Ovary (tissue), 7 donors: ENCODE measurements at regions not wholly inside any gene's neighbourhood (a gene's known extent, or its start where the extent isn't known, plus 50 kb on each side); places are given as distances from the start of the nearest gene placed in this dataset.

Source experiments
- DNase-seq, 5 donors: peaks; one replicate each; pipeline ENCODE4 v3.0.0-alpha.2; 2019 to 2020
- H3K27ac ChIP-seq, 2 donors: fragments of 200-600 bp; one replicate each; pipeline versions ENCODE4 v1.5.1 to v1.8.0; 2019 to 2022
- H3K27me3 ChIP-seq: fragments of 200-600 bp; one replicate; pipeline ENCODE4 v1.8.0; 2022
- H3K36me3 ChIP-seq: fragments of 200-600 bp; sonication (generic); one replicate; pipeline ENCODE4 v1.5.1; 2019
- H3K4me1 ChIP-seq: one replicate; pipeline ENCODE4 v1.8.1; 2013; ENCODE audit warnings: mild to moderate bottlenecking, moderate library complexity; ENCODE audit not compliant: insufficient read depth
- H3K4me3 ChIP-seq: fragments of 200-600 bp; sonication (generic); one replicate; pipeline ENCODE4 v1.5.1; 2017
- H3K9me3 ChIP-seq, 2 donors: fragments of 200-600 bp in 1 of 2; sonication (generic) in 1 of 2; one replicate each; pipeline versions ENCODE4 v1.5.1 to v1.8.1; 2013 to 2019; ENCODE audit warnings: mild to moderate bottlenecking in 1 of 2, moderate library complexity in 1 of 2
- EP300 ChIP-seq: sonication (generic); formaldehyde crosslinking; IDR thresholded peaks from one replicate; pipeline ENCODE4 v1.6.1; 2017; ENCODE audit warnings: antibody characterized with exemption
- POLR2A ChIP-seq: fragments of 450-650 bp; IDR thresholded peaks from one replicate; pipeline ENCODE4 v1.6.1; 2017; ENCODE audit warnings: antibody characterized with exemption, mild to moderate bottlenecking, moderate library complexity
- WGBS, 3 donors: extraction: QIAGEN DNeasy Blood & Tissue Kit in 1 of 3; methylation state at CpG; one replicate each; pipeline versions ENCODE4 v1.1.5 to v1.1.7; 2013 to 2017; 5-methylcytosine and 5-hydroxymethylcytosine counted together
- intact Hi-C, 4 donors: fragments of 100-400 bp; cut with DNase I; formaldehyde crosslinking; loops; one replicate each; pipeline versions ENCODE4 v1.11.0 to v1.15.1; 2022 to 2023
- TF ChIP-seq, protein P1 (sequence below), 3 donors: fragments of 450-650 bp in 2 of 3; fragments of 200-600 bp in 1 of 3; IDR thresholded peaks; one replicate each; pipeline versions ENCODE4 v1.5.1 to v1.8.0; 2016 to 2022; ENCODE audit warnings: antibody characterized with exemption in 3 of 3, mild to moderate bottlenecking in 1 of 3
- donor health status: DM: no; HTN: no; CAD: no; lungs with moderate emphysema.
- donor health status: DM: no; HTN: no; CAD: no.
- donor health status: Bipolar disorder and iron deficiency.
- donor health status: DM: no; HTN: no; CAD: no.
- donor health status: DM: yes; HTN: yes; CAD: no.

DNA sequence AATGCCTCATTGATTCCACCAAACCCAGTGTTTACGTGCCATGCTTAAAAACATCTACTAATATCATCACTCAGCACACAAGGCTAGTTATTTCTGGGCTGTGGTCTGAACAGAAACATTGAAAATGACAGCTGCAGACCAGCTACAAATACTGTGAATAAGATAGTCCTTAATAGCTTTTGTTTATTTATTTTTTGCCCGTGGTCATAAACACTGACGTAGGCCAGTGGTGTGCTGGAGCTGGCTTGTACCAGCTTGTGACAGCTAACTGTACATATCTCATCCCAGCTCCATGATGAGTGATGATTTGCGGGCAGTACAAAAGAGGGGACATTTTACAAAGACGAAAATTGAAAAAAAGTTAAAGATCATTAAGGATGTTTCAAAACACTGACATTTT, 1057.0 kb downstream of the EPHA7 start:
- no peaks in the 10 kb centered on the region for H3K36me3 ChIP-seq
- TF ChIP-seq POLR2A, result no peak
- TF ChIP-seq EP300, result no peak
- TF ChIP-seq, protein P1, sequence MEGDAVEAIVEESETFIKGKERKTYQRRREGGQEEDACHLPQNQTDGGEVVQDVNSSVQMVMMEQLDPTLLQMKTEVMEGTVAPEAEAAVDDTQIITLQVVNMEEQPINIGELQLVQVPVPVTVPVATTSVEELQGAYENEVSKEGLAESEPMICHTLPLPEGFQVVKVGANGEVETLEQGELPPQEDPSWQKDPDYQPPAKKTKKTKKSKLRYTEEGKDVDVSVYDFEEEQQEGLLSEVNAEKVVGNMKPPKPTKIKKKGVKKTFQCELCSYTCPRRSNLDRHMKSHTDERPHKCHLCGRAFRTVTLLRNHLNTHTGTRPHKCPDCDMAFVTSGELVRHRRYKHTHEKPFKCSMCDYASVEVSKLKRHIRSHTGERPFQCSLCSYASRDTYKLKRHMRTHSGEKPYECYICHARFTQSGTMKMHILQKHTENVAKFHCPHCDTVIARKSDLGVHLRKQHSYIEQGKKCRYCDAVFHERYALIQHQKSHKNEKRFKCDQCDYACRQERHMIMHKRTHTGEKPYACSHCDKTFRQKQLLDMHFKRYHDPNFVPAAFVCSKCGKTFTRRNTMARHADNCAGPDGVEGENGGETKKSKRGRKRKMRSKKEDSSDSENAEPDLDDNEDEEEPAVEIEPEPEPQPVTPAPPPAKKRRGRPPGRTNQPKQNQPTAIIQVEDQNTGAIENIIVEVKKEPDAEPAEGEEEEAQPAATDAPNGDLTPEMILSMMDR (IDR thresholded peaks at IDR 0.05), result no peak
- intact Hi-C loops, result no loop called here
- 73 to 83% (median 76%) methylated on average over 5 of the region's 5 CpGs for WGBS, 3 donors
- H3K27me3 ChIP-seq, result peaks cover 3% of the 10 kb centered on the region
- no peak overlapping the region for H3K27ac ChIP-seq
- no peaks in the 10 kb centered on the region for H3K9me3 ChIP-seq
- DNase-seq, result no peak
- H3K4me1 ChIP-seq, result no peaks in the 10 kb centered on the region
- no peak overlapping the region for H3K4me3 ChIP-seq

DNA sequence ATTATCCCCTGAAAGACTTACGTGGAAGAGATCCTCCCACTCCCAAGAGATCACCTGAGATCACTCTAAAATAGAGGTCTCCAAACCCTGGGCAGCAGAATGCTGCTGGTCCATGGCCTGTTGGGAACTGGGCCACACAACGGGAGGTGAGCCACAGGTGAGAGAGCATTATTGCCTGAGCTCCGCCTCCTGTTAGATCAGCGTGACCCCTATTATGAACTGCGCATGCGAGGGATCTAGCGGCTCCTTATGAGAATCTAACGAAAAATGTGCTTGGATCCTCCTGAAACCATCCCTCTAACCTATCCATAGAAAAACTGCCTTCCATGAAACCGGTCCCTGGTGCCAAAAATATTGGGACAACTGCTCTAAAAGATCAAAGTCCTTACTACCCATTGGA, 1057.4 kb downstream of the EPHA7 start:
- WGBS, 3 donors, result 93 to 96% (median 93%) methylated on average over 9 of the region's 9 CpGs

DNA sequence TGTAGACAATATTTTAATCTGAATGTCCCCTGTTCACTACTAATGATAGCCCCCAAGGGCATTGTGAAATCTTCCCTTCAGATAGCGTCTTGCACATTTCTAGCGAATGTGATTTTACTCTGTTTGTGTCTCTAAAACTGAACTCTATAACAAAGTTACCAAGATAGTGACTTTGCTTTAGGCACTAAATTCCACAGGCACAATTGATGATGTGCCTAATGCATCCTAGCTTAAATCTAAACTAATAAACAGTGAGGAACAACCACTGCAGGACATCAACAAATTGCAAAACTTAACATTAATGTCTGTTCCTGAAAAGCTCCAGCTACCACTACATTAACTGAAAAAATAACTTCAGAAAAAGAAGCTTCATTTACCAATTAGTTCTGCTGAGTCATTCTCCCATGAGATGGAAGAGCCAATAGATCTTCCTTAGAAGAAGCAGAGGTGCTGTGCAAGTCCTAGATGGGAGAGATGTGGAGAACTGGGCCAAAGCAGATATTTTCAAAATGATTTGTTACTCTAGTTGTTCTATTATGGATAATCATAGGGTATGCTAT, 1065.0 kb downstream of the EPHA7 start:
- DNase-seq, result no peak
- 89 to 92% (median 91%) methylated on average over 2 of the region's 2 CpGs for WGBS, 3 donors
- intact Hi-C loops, result no loop called here
- no peaks in the 10 kb centered on the region for H3K9me3 ChIP-seq
- TF ChIP-seq, protein P1 (IDR thresholded peaks at IDR 0.05), result no peak
- TF ChIP-seq POLR2A, result no peak
- no peak for TF ChIP-seq EP300
- H3K27ac ChIP-seq, result no peak overlapping the region
- no peak overlapping the region for H3K4me3 ChIP-seq
- peaks cover 3% of the 10 kb centered on the region for H3K27me3 ChIP-seq
- H3K4me1 ChIP-seq, result no peaks in the 10 kb centered on the region
- H3K36me3 ChIP-seq, result no peaks in the 10 kb centered on the region

More for the DNA sequence above, 1057.4 kb downstream of the EPHA7 start:
- no peak for DNase-seq
- intact Hi-C loops, result no loop called here
- Histone ChIP-seq H3K9me3 (no peaks in the 10 kb centered on the region), H3K27ac (no peak overlapping the region), H3K4me1 (no peaks in the 10 kb centered on the region), H3K27me3 (peaks cover 3% of the 10 kb centered on the region), H3K4me3 (no peak overlapping the region), H3K36me3 (no peaks in the 10 kb centered on the region)
- TF ChIP-seq EP300 (no peak), POLR2A (no peak)
- TF ChIP-seq, protein P1 (IDR thresholded peaks at IDR 0.05), result no peak

DNA sequence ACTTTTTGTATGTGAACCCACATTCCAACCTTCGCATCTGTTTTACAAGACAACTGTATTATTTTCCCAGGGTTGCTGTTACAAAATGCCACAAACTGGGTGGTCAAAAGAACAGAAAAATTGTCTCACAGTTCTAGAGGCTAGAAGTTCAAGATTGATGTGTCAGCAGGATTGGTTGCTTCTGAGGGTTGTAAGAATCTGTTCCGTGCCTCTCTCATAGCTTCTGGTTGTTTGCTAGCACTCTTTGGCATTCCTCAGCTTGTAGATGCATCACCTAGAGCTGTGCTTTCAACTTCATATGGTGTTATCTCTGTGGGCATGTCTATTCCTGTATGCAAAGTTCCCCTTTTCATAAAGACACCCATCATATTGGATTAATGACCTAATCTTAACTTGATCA, 1067.2 kb downstream of the EPHA7 start:
- WGBS, 3 donors, result 82 to 91% (median 89%) methylated on average over 2 of the region's 2 CpGs
- no peaks in the 10 kb centered on the region for H3K36me3 ChIP-seq
- intact Hi-C loops, result no loop called here
- TF ChIP-seq EP300 (no peak), POLR2A (no peak)
- TF ChIP-seq, protein P1 (IDR thresholded peaks at IDR 0.05), result no peak
- no peak for DNase-seq
- H3K9me3 ChIP-seq, result no peaks in the 10 kb centered on the region
- H3K4me1 ChIP-seq, result no peaks in the 10 kb centered on the region
- no peak overlapping the region for H3K4me3 ChIP-seq
- H3K27me3 ChIP-seq, result no peaks in the 10 kb centered on the region
- no peak overlapping the region for H3K27ac ChIP-seq
